ENCODE measurements at regions not wholly inside any gene's neighbourhood (a gene's known extent, or its start where the extent isn't known, plus 50 kb on each side); places are given as distances from the start of the nearest gene placed in this dataset.

DNA sequence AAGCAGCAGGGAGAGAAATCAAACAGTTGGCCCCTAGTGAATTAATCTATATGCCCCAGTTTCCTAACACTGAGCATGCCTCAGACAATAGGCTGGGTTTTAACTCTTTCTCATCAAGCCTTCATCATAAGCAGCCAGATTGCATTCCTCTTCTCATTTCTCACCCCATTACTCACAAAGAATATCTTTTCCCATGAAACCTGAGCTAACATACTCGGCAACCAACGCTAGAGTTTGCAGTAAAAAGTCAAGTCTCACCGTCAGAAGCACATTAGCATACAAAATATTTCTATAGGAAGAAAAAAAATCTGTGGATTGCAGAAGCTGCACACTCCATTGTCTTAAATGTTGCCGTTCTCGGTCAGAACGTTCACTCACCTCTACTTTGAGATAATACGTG lies 429.9 kb upstream of the ARID1B start:
- FAIRE-seq = no peak

DNA sequence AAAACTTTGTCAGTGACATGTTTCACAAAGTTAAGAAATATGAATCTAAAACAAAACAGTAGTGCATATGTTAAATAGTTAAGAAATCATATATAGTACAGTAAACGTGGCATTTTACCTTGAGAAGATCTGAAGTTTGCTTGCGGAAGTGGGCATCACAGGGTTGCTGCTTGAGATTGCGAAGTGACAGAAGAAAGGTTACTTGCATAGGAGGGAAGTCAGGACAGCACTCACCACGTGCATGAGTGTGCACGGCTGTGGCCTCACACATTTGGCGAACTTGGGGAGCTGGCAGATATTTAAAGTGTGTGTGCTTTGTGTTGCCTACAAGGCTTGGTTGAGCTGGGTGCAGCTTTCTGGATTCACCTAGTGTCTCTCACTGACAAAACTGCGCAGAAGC lies 431.5 kb upstream of the ARID1B start:
- no peak for FAIRE-seq

GRCh38 chr6:156344491-156344890 lies 432.7 kb upstream of the ARID1B start:
- no peak for FAIRE-seq

GRCh38 chr6:156337801-156338200 lies 439.4 kb upstream of the ARID1B start:
- no peak for FAIRE-seq

GRCh38 chr6:156336733-156337132 lies 440.4 kb upstream of the ARID1B start:
- FAIRE-seq = no peak

- no peak for FAIRE-seq
Measured at GRCh38 chr6:156336089-156336488, 441.1 kb upstream of the ARID1B start.

DNA sequence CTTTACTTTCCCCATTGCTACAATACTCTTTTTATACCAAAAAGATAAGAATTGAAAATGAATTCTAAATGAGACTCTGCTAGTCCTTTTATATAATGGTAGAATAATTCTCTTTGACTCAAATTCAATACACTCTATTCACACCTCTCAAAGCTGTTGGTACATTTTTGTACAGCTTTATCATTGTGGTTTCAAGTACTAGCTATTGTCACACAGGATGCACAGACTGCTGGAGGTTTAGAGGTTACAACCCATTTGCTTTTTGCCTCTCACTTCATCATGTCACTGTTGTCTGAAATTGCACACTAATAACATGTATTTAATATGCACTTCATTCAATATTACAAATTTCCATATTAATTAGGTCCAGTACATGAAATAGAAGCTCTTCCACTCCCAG lies 442.2 kb upstream of the ARID1B start:
- no peak for FAIRE-seq

- FAIRE-seq = no peak
Measured at GRCh38 chr6:156319707-156320106, 457.5 kb upstream of the ARID1B start.

- no peak for FAIRE-seq
Measured at GRCh38 chr6:156316583-156317125, 460.5 kb upstream of the ARID1B start.

DNA sequence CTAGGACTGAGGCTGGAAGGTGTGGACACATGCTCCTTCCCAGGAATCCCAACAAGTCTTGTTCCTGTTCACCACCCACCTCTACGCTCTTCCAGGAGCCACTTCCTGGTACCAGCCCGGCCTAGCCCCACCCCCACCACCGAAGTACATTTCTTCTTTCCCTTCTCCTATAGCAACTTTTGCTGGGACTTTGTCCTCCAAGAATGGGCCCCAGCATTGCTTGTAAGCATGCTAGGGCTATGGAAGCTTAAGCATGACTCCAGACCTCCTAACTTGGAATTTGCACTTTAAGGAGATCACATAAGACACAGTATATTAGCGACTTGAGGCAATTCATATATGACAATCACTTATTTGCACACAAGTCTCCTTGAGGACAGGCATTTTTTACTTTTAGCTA lies 462.0 kb upstream of the ARID1B start:
- no peak for FAIRE-seq

- FAIRE-seq = no peak
Measured at GRCh38 chr6:156313037-156313436, 464.1 kb upstream of the ARID1B start.

DNA sequence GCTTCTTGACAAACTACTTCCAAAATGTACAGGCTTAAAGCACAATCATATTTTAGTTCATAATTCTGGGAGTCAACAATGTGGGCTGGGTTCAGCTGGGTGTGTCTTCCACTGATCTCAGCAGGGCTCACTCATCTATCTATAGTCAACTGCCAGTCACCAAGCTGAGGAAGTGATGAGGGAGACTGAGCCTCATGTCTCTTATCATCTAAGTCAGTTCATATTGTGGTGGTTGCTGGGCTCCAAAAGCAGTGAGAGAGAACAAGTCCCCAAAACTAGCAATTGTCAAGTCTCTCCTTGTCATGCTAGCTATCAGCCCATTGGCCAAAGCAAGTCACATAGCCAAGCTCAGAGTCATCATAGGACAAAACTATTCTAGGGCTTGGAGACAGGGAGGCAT lies 465.9 kb upstream of the ARID1B start:
- no peak for FAIRE-seq

DNA sequence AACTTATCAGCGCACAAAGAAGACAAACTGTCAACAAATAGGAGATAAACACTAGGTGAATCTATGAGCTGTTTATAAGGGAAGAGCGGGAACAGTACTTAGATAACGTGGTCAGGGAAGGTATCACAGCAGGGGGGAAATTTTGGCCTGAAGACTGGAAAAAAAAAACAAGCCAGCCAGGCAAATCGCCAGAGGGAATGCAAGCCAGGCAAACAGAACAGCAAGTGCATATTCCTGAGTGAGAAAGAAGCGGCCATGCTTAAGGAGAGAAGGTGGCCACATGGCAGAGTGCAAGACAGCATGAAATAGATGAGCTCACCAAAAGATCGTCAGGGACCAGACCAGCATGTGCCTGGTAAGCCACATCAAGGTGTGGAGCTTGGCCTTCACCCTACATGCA lies 466.5 kb upstream of the ARID1B start:
- FAIRE-seq = no peak

GRCh38 chr6:156309017-156309416 lies 468.2 kb upstream of the ARID1B start:
- FAIRE-seq = no peak

DNA sequence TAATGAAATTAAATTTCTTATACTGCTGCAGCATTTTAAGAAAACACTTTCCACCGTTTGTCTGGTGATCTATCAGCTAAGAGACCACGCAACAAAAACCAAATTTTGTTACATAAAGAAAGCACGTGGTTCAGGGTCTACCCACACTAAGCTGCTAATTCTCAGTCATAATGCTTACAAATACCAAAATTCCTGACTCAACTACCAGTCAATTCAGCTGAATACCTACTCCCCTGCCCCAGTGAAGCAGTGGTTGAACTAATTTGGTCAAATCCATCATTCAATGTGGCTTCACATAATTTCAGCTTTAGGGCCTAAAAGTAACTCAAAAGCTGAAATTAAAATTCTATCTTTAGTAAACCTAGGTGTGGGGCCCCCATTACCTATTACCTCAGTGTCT lies 468.6 kb upstream of the ARID1B start:
- FAIRE-seq = no peak

- FAIRE-seq = no peak
Measured at GRCh38 chr6:156306531-156306930, 470.6 kb upstream of the ARID1B start.

DNA sequence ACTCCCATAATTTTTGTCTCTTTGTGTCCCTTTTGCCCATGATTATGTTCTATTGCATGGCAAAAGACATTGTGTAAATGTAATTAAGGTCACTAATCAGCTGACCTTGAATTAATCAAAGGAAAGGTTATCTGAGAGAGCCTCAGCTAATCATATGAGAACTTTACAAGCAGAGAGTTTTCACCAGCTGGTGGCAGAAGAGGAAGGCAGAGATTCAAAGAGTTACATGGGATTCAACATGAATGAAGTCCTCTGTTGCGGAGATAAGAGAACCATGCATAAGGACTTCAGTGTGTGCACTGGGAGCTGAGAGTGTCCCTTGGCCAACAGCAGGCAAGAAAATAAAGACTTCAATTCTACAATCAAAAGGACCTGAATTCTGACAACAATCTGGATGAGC lies 494.1 kb upstream of the ARID1B start:
- no peak for FAIRE-seq

DNA sequence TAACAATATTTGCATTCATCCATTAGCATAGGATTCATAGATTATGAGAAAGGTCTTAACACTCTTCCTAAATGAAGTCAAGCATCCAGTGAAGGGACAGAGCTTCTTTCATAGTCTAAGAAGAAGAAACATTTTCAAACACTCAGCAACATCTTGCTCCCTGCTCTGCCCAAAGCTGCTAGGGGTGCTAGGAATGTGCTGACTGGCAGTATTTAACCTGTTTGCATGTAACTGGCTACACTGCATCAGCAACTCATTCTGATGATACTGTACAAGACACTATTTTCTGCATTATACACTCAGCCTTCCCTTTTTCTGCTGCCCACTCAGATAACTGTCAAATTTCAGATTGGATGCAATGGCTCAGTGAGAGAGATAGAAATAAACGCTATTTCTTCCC lies 495.1 kb upstream of the ARID1B start:
- FAIRE-seq = no peak

DNA sequence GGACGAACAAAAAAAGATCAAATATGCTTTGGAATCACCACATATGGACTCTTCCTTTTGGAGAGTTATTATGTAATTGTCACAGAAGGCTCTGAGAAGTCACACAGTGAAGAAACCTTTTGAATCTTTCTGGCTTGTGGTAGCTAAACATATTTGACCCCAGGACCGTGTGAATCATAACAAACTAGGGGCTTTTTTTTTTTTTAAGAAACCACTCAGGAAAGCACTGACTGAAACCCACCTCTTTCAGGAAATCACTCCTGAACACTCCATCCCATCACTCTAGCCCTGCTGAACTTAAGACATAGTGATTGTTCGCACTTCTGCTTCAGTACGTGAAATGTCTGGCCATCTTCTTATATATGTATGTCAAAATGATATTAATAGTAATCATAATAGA lies 495.9 kb upstream of the ARID1B start:
- no peak for FAIRE-seq

GRCh38 chr6:156280065-156280464 lies 497.1 kb upstream of the ARID1B start:
- FAIRE-seq = no peak

GRCh38 chr6:156279261-156279969 lies 497.8 kb upstream of the ARID1B start:
- FAIRE-seq = no peak

DNA sequence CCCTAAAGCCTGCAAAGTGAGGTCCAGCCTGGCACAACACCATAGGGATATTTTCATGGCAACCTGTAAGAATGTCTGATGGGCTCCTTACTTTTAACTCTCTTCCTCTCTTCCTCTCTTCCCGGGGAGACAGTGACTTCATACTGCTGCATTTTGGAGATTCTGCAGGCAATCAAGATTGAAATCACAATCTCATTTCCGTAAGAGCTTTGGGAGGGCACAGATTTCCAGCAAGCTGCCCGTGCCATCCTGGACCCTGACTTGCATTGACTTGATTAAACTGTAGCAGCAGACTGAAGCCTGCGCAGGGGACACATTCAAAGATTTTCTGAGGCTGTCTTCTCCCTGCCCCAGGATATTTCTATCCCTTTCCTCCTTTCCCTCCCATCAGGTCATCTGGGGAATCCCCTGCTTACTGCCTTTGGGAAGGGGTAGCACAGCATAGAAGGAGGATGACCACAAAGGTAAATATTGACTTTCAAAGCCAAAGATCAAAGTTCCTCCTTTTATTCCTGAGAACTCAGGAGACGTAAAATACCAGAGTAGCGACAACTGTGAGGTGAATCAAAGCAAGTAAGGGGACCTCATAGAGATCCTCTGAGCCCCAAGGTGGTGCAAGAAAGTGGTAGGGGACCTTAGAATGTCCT lies 504.0 kb upstream of the ARID1B start:
- no peak for FAIRE-seq

DNA sequence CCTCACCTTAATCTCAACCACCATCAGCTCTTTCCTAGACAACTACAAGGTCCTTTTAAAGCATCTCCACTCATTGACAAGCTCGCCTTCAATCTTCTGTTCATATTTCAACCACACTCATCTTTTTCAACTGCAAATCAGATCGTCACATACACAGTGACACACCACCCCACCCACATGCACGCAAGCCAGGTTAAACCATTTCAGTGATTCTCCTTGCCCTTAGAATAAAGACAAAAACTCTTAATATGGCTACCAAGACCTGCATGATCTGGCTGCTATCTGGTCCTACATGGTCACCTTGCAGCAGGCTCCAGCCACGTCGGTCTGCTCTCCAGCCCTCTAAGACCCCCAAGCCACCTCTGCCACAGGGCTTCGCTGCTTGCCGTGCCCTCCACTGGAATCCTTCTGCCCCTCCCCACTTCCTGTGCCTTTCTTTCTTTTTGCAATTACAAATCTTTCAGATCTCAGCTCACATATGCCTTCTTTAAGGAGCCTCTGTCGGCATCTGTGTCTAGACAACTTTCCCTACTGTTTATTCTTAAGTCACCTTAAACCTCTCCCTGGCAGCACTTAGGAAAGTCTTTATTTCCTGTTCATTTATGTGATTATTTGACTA lies 507.3 kb upstream of the ARID1B start:
- FAIRE-seq = no peak

DNA sequence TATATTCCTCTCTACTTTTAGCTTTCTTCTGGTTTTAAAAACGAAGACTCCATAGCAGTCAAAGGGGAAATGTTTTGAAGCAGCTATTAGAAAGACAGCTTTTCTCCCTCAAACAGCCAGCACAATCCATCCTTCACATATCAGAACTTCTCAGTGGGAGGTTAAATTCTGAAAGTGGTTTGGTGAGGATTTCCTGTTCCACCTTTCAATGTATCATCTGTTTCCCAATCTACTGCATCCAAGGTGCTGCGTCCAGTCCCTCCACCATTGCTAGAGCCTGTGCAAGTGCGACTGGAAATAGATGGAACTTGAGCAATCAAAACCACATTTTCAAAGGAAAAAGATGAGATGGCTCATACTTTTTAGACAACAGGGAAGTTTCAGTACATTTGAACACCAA lies 508.3 kb upstream of the ARID1B start:
- FAIRE-seq = no peak

Data from TTC549 (cell line).